BLaER1 treated with 17β-estradiol and CSF1 and Interleukin-3, amounts not matched to agents 10 nM and 100 nM (cell line): ENCODE measurements at regions not wholly inside any gene's neighbourhood (a gene's known extent, or its start where the extent isn't known, plus 50 kb on each side); places are given as distances from the start of the nearest gene placed in this dataset.
A peak's percentile ranks its signal among the peaks of the same experiment; 100 is the strongest.

Experiments
- H3K27ac ChIP-seq, 11 experiments: shearing (Covaris generic); formaldehyde crosslinking; 2 replicates each; pipeline ENCODE4 v1.8.1; 2022
- H3K27me3 ChIP-seq, 11 experiments: shearing (Covaris generic); formaldehyde crosslinking; 2 replicates each; pipeline ENCODE4 v1.8.1; 2022
- H3K36me3 ChIP-seq, 11 experiments: shearing (Covaris generic); formaldehyde crosslinking; 2 replicates each; pipeline ENCODE4 v1.8.1; 2022
- H3K4me1 ChIP-seq, 10 experiments: shearing (Covaris generic); formaldehyde crosslinking; 2 replicates each; pipeline ENCODE4 v1.8.1; 2022
- H3K4me2 ChIP-seq, 11 experiments: shearing (Covaris generic); formaldehyde crosslinking; 2 replicates each; pipeline ENCODE4 v1.8.1; 2022
- H3K4me3 ChIP-seq, 10 experiments: shearing (Covaris generic); formaldehyde crosslinking; 2 replicates each; pipeline ENCODE4 v1.8.1; 2022
- H3K9ac ChIP-seq, 11 experiments: shearing (Covaris generic); formaldehyde crosslinking; 2 replicates each; pipeline ENCODE4 v1.8.1; 2022
- H3K9me3 ChIP-seq, 11 experiments: shearing (Covaris generic); formaldehyde crosslinking; replicated peaks in 1 of 11; 2 replicates each; pipeline ENCODE4 v1.8.1; 2022
- H4K20me1 ChIP-seq, 11 experiments: shearing (Covaris generic); formaldehyde crosslinking; 2 replicates each; pipeline ENCODE4 v1.8.1; 2022
- Cebpa-rat ChIP-seq, 11 experiments: shearing (Covaris generic); IDR thresholded peaks; 2 replicates each; pipeline ENCODE4 v1.8.1; 2022

DNA sequence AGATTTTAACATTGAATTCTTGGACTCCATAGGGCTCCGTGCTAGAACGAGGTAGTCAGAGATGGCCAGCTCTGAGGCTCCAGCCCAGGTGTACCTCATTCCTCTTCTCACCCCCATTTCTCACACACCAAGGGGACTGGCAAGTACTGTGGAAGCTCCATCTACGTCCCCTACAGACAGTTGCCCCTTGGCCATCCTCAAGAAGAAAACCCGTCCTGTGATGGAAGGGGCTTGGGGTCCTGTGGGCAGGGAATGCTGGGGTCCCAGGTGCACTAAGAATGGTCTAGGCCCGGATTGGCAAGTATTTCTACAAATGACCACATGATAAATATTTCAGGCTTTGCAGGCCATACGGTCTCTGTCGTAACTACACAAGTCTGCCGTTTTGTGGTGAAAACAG is 110.3 kb downstream of the PDCL3 start:
- Histone ChIP-seq H3K4me1 (peaks cover 0 to 17% (median 14%) of the 10 kb centered on the region in 10 experiments; a peak in 12 of 20 replicates), H3K4me3 (no peak overlapping the region), H3K9ac (no peak overlapping the region), H3K36me3 (no peaks in the 10 kb centered on the region), H3K27me3 (no peaks in the 10 kb centered on the region), H3K9me3 (no peaks in the 10 kb centered on the region), H3K4me2 (no peak overlapping the region), H4K20me1 (no peaks in the 10 kb centered on the region; a peak in 1 of 22 replicates), H3K27ac (no peak overlapping the region)
- no peak for TF ChIP-seq Cebpa-rat (IDR thresholded peaks at IDR 0.05)

DNA sequence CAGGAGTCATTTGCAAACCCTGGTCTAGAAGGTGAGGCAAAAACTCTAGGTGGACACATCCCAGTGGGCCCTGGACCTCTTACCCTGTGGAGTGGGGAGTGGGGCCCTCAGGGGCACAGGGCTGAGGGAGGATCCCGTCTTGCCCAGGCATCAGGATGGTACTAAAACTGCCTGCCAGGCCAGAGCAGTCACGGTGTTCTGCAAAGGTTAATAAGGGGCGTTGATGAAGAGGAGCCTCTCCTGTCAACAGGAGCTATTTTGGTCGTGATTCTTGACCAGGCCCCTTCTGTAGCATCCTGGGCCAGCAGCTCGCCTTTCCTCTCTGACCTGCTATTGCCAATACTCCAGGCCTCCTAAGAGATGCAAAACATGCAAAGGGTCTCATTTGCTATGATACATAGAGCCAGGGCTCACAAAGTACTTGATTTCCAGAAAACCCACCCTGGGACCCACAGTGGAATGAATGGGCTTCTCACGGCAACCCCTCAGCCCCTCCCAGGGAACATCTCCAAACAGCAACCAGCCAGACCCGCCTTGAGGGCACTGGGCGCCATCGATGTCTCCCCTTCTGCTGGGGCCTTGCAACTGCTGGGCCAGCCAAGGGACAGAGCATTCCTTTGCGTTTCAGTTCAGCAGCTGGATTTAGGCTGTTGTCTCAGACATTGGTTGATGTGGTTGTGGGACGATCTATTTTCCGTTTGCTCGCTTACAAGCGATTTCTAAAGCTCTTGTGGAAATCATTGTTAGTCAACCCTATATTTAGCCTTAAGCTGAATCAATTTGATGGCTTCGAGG is 111.1 kb downstream of the PDCL3 start:
- Histone ChIP-seq H3K27me3 (no peaks in the 10 kb centered on the region), H3K27ac (peak overlapping the region in 3 of 11 experiments; percentile 9 to 55 (median 55); a peak in 4 of 22 replicates), H3K36me3 (no peaks in the 10 kb centered on the region), H3K4me3 (no peak overlapping the region), H3K9me3 (no peaks in the 10 kb centered on the region), H3K4me1 (peaks cover 0 to 17% (median 14%) of the 10 kb centered on the region in 10 experiments; a peak in 12 of 20 replicates), H4K20me1 (no peaks in the 10 kb centered on the region; a peak in 1 of 22 replicates), H3K4me2 (peak overlapping the region in 8 of 11 experiments; percentile 2 to 67 (median 50); a peak in 14 of 22 replicates), H3K9ac (no peak overlapping the region; a peak in 2 of 22 replicates)
- TF ChIP-seq Cebpa-rat (IDR thresholded peaks at IDR 0.05) = 0 out of 22 replicates have a peak, but pooled peaks of 1 of the 11 experiments have one; percentile 23

DNA sequence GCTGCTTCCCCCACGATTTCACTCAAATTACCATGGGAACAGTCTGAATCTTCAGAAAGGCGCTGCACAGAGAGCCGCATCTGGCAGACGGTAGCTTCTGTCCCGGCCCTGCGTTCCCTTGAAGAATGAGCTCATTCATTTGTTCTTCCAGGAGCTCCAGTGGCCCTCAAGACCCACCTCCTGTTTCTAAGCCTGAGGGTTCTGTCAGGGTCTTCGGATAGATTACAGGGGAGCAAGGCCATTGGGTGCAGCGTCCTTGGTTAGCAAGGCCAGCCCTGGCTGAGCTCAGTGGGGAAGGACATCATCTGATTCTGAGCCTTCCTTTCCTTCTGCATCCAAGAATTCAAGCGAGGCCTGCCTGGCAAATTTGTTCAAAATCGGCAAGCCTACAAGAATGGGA is 111.9 kb downstream of the PDCL3 start:
- H3K9me3 ChIP-seq = no peaks in the 10 kb centered on the region
- H3K36me3 ChIP-seq = no peaks in the 10 kb centered on the region
- H3K9ac ChIP-seq = peak overlapping the region in 2 of 11 experiments; percentile 30 to 52; a peak in 2 of 22 replicates
- H4K20me1 ChIP-seq = no peaks in the 10 kb centered on the region; a peak in 1 of 22 replicates
- H3K27ac ChIP-seq = peak overlapping the region in 3 of 11 experiments; percentile 9 to 55 (median 38); a peak in 3 of 22 replicates
- no peak overlapping the region for H3K4me3 ChIP-seq
- peak overlapping the region in 8 of 11 experiments; percentile 2 to 67 (median 50); a peak in 14 of 22 replicates for H3K4me2 ChIP-seq
- H3K4me1 ChIP-seq = peaks cover 0 to 17% (median 14%) of the 10 kb centered on the region in 10 experiments; a peak in 12 of 20 replicates
- no peak for TF ChIP-seq Cebpa-rat (IDR thresholded peaks at IDR 0.05)
- no peaks in the 10 kb centered on the region for H3K27me3 ChIP-seq

DNA sequence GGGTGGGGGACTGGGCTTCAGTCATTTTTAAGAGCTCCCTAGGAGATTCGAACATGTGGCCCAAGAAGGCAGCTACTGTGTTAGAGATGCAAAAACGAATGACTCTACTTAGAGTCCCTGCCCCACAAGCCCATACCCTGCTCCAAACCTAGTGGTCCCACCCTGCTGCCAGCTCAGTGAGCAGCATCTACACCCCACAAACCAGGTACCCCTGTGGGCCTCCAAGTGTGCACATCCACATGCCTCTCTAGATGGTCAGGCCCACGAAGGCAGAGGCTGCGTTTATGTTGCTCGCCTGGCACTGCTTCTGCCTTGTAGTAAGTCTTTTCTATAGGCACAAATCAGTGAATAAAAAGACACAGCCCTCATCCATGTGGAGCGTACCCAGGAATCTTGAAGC is 112.6 kb downstream of the PDCL3 start:
- Histone ChIP-seq H3K4me2 (no peak overlapping the region; a peak in 1 of 22 replicates), H3K27me3 (no peaks in the 10 kb centered on the region), H3K9ac (no peak overlapping the region), H3K36me3 (no peaks in the 10 kb centered on the region), H3K27ac (no peak overlapping the region; a peak in 1 of 22 replicates), H3K9me3 (no peaks in the 10 kb centered on the region), H4K20me1 (no peaks in the 10 kb centered on the region; a peak in 1 of 22 replicates), H3K4me1 (peaks cover 0 to 17% (median 14%) of the 10 kb centered on the region in 10 experiments; a peak in 12 of 20 replicates), H3K4me3 (no peak overlapping the region)
- TF ChIP-seq Cebpa-rat (IDR thresholded peaks at IDR 0.05) = no peak

DNA sequence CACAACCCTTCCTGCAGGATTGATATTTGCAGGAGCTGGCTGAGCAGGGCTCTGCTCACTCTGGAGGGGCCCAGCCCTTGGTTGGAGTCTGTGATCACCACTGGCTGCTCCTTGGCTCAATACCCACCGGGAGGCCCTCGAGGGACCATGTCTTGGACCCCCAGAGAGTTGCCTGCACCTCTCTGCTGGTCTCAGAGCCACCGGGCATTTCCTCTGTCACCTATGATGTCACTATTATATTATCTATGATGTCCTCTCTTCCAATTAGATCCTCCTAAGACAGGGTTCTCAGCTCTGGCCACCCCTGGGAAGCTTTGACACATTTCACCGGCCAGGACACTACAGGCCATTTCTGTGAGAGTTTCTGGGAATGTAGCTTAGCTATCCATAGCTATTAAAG is 113.1 kb downstream of the PDCL3 start:
- Histone ChIP-seq H3K4me3 (no peak overlapping the region), H4K20me1 (no peaks in the 10 kb centered on the region; a peak in 1 of 22 replicates), H3K9ac (no peak overlapping the region), H3K4me1 (peaks cover 0 to 17% (median 14%) of the 10 kb centered on the region in 10 experiments; a peak in 12 of 20 replicates), H3K4me2 (no peak overlapping the region), H3K27me3 (no peaks in the 10 kb centered on the region), H3K27ac (no peak overlapping the region), H3K36me3 (no peaks in the 10 kb centered on the region), H3K9me3 (no peaks in the 10 kb centered on the region)
- TF ChIP-seq Cebpa-rat (IDR thresholded peaks at IDR 0.05) = no peak

DNA sequence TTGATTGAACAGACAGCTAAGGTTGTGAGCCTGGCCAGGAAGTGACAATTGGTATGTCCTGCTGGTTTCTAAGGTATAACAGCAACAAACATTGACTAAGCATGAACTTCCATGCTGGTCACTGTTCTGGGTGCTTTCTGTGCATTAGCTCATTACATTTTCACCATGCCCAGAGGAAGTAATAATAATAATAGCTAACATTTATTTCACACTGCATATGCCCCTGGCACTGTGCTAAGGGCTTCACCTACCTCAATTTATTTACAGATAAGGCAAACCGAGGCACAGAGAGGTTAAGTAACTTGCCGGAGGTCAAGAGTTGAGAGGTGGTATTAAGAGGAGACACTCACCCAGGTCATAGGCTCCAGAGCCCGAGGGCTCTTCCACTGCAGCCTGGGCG is 113.6 kb downstream of the PDCL3 start:
- Histone ChIP-seq H3K4me1 (peaks cover 0 to 17% (median 14%) of the 10 kb centered on the region in 10 experiments; a peak in 12 of 20 replicates), H4K20me1 (no peaks in the 10 kb centered on the region; a peak in 1 of 22 replicates), H3K4me2 (no peak overlapping the region), H3K9me3 (no peaks in the 10 kb centered on the region), H3K9ac (no peak overlapping the region), H3K36me3 (no peaks in the 10 kb centered on the region), H3K27me3 (no peaks in the 10 kb centered on the region), H3K4me3 (no peak overlapping the region), H3K27ac (no peak overlapping the region)
- TF ChIP-seq Cebpa-rat (IDR thresholded peaks at IDR 0.05) = no peak

DNA sequence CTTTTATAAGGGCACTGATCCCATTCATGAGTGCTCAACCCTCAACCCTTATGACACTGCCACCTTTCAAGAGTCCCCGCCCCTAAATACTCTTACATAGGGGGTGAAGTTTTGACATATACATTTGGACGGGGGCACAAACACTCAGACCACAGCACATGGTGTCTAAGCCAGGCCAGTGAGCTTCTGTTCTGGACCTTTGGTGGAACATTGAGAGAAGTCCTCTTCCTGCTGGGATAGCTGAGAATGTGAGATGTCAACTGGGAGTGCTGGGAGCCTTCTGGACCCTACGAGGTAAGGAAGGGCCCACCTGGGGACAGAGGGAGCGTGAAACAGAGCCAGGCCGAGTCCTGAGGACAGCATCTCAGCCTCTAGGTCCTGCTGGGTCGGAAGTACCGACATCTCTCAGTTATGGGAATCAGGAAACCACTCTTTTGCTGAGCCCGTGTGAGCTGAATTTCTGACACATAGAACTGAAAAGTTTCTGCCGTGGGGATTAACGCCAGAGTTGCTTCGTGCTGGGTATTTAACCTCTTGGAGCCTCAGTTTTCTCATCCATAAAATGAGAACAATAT is 114.9 kb downstream of the PDCL3 start:
- Histone ChIP-seq H3K4me3 (no peak overlapping the region), H4K20me1 (no peaks in the 10 kb centered on the region; a peak in 1 of 22 replicates), H3K4me2 (no peak overlapping the region), H3K9me3 (peaks cover 0 to 7% (median 1%) of the 10 kb centered on the region in 11 experiments; a peak in 9 of 22 replicates), H3K27me3 (no peaks in the 10 kb centered on the region), H3K9ac (no peak overlapping the region), H3K4me1 (peaks cover 0 to 17% (median 14%) of the 10 kb centered on the region in 10 experiments; a peak in 12 of 20 replicates), H3K36me3 (no peaks in the 10 kb centered on the region), H3K27ac (no peak overlapping the region)
- TF ChIP-seq Cebpa-rat (IDR thresholded peaks at IDR 0.05) = no peak

DNA sequence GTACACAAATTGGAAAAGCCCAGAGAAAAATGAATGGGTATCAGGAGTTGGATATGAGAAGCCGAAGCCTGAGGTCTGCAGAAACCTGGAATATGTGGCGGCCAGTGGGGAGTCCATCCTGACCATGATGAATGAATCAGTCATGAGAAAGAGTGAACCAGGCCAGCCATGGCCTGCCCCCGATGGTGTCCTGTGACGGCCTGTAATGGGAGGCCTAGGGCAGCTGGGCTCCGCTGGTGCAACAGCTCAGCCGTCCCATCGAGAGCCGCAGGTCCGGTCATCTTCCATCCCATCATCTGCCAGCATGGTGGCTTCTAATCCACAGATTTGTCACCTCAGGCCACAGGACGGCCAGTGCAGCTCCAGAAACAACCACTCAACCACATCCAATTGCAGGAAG is 116.4 kb downstream of the PDCL3 start:
- no peak for TF ChIP-seq Cebpa-rat (IDR thresholded peaks at IDR 0.05)
- H3K4me2 ChIP-seq = no peak overlapping the region
- H3K27me3 ChIP-seq = no peaks in the 10 kb centered on the region
- H3K9ac ChIP-seq = no peak overlapping the region
- no peak overlapping the region for H3K4me3 ChIP-seq
- H3K27ac ChIP-seq = no peak overlapping the region
- H4K20me1 ChIP-seq = no peaks in the 10 kb centered on the region
- H3K36me3 ChIP-seq = no peaks in the 10 kb centered on the region
- peaks cover 10 to 17% (median 14%) of the 10 kb centered on the region in 11 experiments for H3K9me3 ChIP-seq
- peaks cover 0 to 10% (median 8%) of the 10 kb centered on the region in 10 experiments; a peak in 12 of 20 replicates for H3K4me1 ChIP-seq

DNA sequence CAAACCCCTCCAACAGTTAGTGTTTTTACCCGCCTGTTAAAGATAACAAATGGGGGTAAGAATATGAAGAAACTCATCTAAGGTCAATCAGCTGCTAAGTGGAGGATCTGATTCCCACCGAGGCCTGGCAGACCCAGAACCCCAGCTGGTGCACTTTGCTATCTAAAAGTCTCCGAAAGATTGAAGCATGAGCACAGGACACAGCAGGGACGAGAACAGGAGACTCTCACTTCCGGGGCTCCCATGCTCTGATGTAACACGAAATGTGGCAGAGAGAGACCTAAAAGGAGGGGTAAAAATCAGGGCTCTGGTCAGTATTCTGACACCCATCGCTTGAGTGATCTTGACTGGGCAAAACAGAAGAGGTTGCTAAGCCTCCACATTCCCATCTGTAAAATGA is 119.7 kb downstream of the PDCL3 start:
- no peaks in the 10 kb centered on the region for H3K27me3 ChIP-seq
- H4K20me1 ChIP-seq = no peaks in the 10 kb centered on the region
- no peak for TF ChIP-seq Cebpa-rat (IDR thresholded peaks at IDR 0.05)
- H3K9me3 ChIP-seq = peaks cover 23 to 44% (median 26%) of the 10 kb centered on the region in 11 experiments
- H3K4me1 ChIP-seq = no peaks in the 10 kb centered on the region
- no peak overlapping the region for H3K4me3 ChIP-seq
- H3K36me3 ChIP-seq = no peaks in the 10 kb centered on the region
- no peak overlapping the region for H3K27ac ChIP-seq
- H3K4me2 ChIP-seq = no peak overlapping the region
- H3K9ac ChIP-seq = no peak overlapping the region
